ENCODE measurements at regions not wholly inside any gene's neighbourhood (a gene's known extent, or its start where the extent isn't known, plus 50 kb on each side); places are given as distances from the start of the nearest gene placed in this dataset.

- TF ChIP-seq CTCF (IDR thresholded peaks at IDR 0.05; ENCODE audit: control extremely low read depth in 1 of 3, insufficient read depth in 1 of 3, low read depth in 1 of 3, low read length in 3 of 3) (no peak), TAF7 (optimal IDR thresholded peaks at IDR 0.05; ENCODE audit: borderline replicate concordance, low read depth, low read length) (no peak), SP1 (IDR thresholded peaks at IDR 0.05; ENCODE audit: low read depth, low read length) (no peak), NRF1 (IDR thresholded peaks at IDR 0.05; ENCODE audit: low read depth, low read length) (no peak), SIN3A (conservative IDR thresholded peaks at IDR 0.05 in 1 of 2, IDR thresholded peaks at IDR 0.05 in 1 of 2; ENCODE audit: low read depth in 1 of 2, low read length in 2 of 2) (no peak), EP300 (IDR thresholded peaks at IDR 0.05; ENCODE audit: borderline replicate concordance in 1 of 2, low read depth in 2 of 2, low read length in 2 of 2) (no peak), CREB1 (IDR thresholded peaks at IDR 0.05) (no peak), BCL11A (IDR thresholded peaks at IDR 0.05; ENCODE audit: low read depth in 2 of 2, low read length in 2 of 2) (no peak), RAD21 (IDR thresholded peaks at IDR 0.05 in 1 of 2, conservative IDR thresholded peaks at IDR 0.05 in 1 of 2; ENCODE audit: low read depth in 2 of 2, low read length in 2 of 2) (no peak), EZH2 (IDR thresholded peaks at IDR 0.05; ENCODE audit: low read depth, low read length, severe bottlenecking) (no peak), POLR2A (IDR thresholded peaks at IDR 0.05; ENCODE audit: control extremely low read depth in 1 of 2, low read depth in 2 of 2, low read length in 2 of 2) (no peak), HDAC6 (IDR thresholded peaks at IDR 0.05; ENCODE audit: low read depth, low read length) (no peak)
Measured at GRCh38 chr10:7491230-7491629, 80.4 kb upstream of the SFMBT2 start.

Data from H1 (cell line).